Hematopoietic multipotent progenitor cell treated with erythropoietin and hydrocortisone succinate and interleukin-3 and kit ligand, for 8 days (in vitro differentiated cells): ENCODE measurements at regions not wholly inside any gene's neighbourhood (a gene's known extent, or its start where the extent isn't known, plus 50 kb on each side); places are given as distances from the start of the nearest gene placed in this dataset.
"Not testable (repeated sequence)": the region's sequence is repeated elsewhere in the genome, so short reads cannot be mapped to it uniquely, and the experiment has no call there.

Experiments
- DNase-seq: peaks from one replicate; pipeline ENCODE4 v3.0.0-alpha.2; 2015

- no peak for DNase-seq
Measured at GRCh38 chrX:99051639-99052038, 1358.4 kb downstream of the PCDH19 start.

GRCh38 chrX:99033226-99033901 is 1376.7 kb downstream of the PCDH19 start:
- DNase-seq = no peak

- DNase-seq = no peak
Measured at GRCh38 chrX:99010957-99011356, 1399.1 kb downstream of the PCDH19 start.

GRCh38 chrX:99001286-99001685 is 1408.8 kb downstream of the PCDH19 start:
- DNase-seq = no peak

- no peak for DNase-seq
Measured at GRCh38 chrX:98962996-98963395, 1447.1 kb downstream of the PCDH19 start.

- DNase-seq = no peak
Measured at GRCh38 chrX:98956014-98956413, 1454.1 kb downstream of the PCDH19 start.

GRCh38 chrX:98939456-98939855 is 1470.6 kb downstream of the PCDH19 start:
- DNase-seq = no peak

- DNase-seq = no peak
Measured at GRCh38 chrX:98931216-98931615, 1478.9 kb downstream of the PCDH19 start.

GRCh38 chrX:98924511-98924910 is 1485.6 kb downstream of the PCDH19 start:
- no peak for DNase-seq

- no peak for DNase-seq
Measured at GRCh38 chrX:98897191-98897590, 1512.9 kb downstream of the PCDH19 start.

GRCh38 chrX:98850639-98851038 is 1559.4 kb downstream of the PCDH19 start:
- not testable (repeated sequence) for DNase-seq
